ENCODE measurements at regions not wholly inside any gene's neighbourhood (a gene's known extent, or its start where the extent isn't known, plus 50 kb on each side); places are given as distances from the start of the nearest gene placed in this dataset.
A peak's percentile ranks its signal among the peaks of the same experiment; 100 is the strongest.
"Not testable (repeated sequence)": the region's sequence is repeated elsewhere in the genome, so short reads cannot be mapped to it uniquely, and the experiment has no call there.

- Mint-ChIP-seq H3K27ac (no peak overlapping the region), H3K4me3 (no peak overlapping the region), H3K4me1 (no peaks in the 10 kb centered on the region), H3K36me3 (no peaks in the 10 kb centered on the region), H3K9me3 (no peaks in the 10 kb centered on the region)
- DNase-seq (ENCODE audit: low spot score in 2 of 2), result no peak
- no peak for ATAC-seq
Measured at GRCh38 chr4:72205298-72205697, 173.5 kb downstream of the NPFFR2 start.

- Mint-ChIP-seq H3K9me3 (no peaks in the 10 kb centered on the region), H3K36me3 (no peaks in the 10 kb centered on the region), H3K27ac (no peak overlapping the region), H3K4me1 (no peaks in the 10 kb centered on the region), H3K4me3 (no peak overlapping the region)
- DNase-seq (ENCODE audit: low spot score in 2 of 2) (no peak), ATAC-seq (no peak)
Measured at GRCh38 chr4:72205831-72206230, 174.0 kb downstream of the NPFFR2 start.

- Mint-ChIP-seq H3K27ac (no peak overlapping the region), H3K9me3 (no peaks in the 10 kb centered on the region), H3K4me3 (no peak overlapping the region), H3K4me1 (no peaks in the 10 kb centered on the region), H3K36me3 (no peaks in the 10 kb centered on the region)
- ATAC-seq (no peak), DNase-seq (ENCODE audit: low spot score in 2 of 2) (no peak)
Measured at GRCh38 chr4:72207196-72207595, 175.4 kb downstream of the NPFFR2 start.

GRCh38 chr4:72208421-72209075, 176.7 kb downstream of the NPFFR2 start:
- Mint-ChIP-seq H3K36me3 (no peaks in the 10 kb centered on the region), H3K4me3 (no peak overlapping the region), H3K27ac (no peak overlapping the region), H3K9me3 (no peaks in the 10 kb centered on the region), H3K4me1 (no peaks in the 10 kb centered on the region)
- ATAC-seq (no peak), DNase-seq (ENCODE audit: low spot score in 2 of 2) (no peak)

GRCh38 chr4:72209600-72209999, 177.8 kb downstream of the NPFFR2 start:
- Mint-ChIP-seq H3K36me3 (no peaks in the 10 kb centered on the region), H3K27ac (no peak overlapping the region), H3K4me3 (no peak overlapping the region), H3K4me1 (no peaks in the 10 kb centered on the region), H3K9me3 (no peaks in the 10 kb centered on the region)
- ATAC-seq, result no peak
- DNase-seq (ENCODE audit: low spot score in 2 of 2), result no peak

GRCh38 chr4:72213763-72214162, 182.0 kb downstream of the NPFFR2 start:
- not testable (repeated sequence) for H3K36me3 Mint-ChIP-seq; DNase-seq (ENCODE audit: low spot score in 2 of 2); H3K4me3 Mint-ChIP-seq; H3K27ac Mint-ChIP-seq; H3K9me3 Mint-ChIP-seq; ATAC-seq; H3K4me1 Mint-ChIP-seq

GRCh38 chr4:72215198-72215597, 183.4 kb downstream of the NPFFR2 start:
- DNase-seq (ENCODE audit: low spot score in 2 of 2) (no peak), ATAC-seq (no peak)
- Mint-ChIP-seq H3K36me3 (no peaks in the 10 kb centered on the region), H3K4me1 (no peaks in the 10 kb centered on the region), H3K4me3 (no peak overlapping the region), H3K9me3 (no peaks in the 10 kb centered on the region), H3K27ac (no peak overlapping the region)

- no peaks in the 10 kb centered on the region for H3K9me3 Mint-ChIP-seq
- no peaks in the 10 kb centered on the region for H3K36me3 Mint-ChIP-seq
- no peak overlapping the region for H3K27ac Mint-ChIP-seq
- no peak overlapping the region for H3K4me3 Mint-ChIP-seq
- DNase-seq (ENCODE audit: low spot score in 2 of 2) (no peak), ATAC-seq (peak; percentile 35)
- no peaks in the 10 kb centered on the region for H3K4me1 Mint-ChIP-seq
Measured at GRCh38 chr4:72216539-72217277, 184.9 kb downstream of the NPFFR2 start.

- Mint-ChIP-seq H3K4me1 (no peaks in the 10 kb centered on the region), H3K27ac (no peak overlapping the region), H3K36me3 (no peaks in the 10 kb centered on the region), H3K9me3 (no peaks in the 10 kb centered on the region), H3K4me3 (no peak overlapping the region)
- ATAC-seq, result no peak
- no peak for DNase-seq (ENCODE audit: low spot score in 2 of 2)
Measured at GRCh38 chr4:72218953-72219352, 187.2 kb downstream of the NPFFR2 start.

Measured in stimulated activated effector memory CD8-positive, alpha-beta T cell treated with anti-CD3 and anti-CD28 coated beads, Interleukin-12 subunit alpha, Interleukin-12 subunit beta, amount 100 ng/mL, for 72 hours (primary cell).